ENCODE measurements at regions not wholly inside any gene's neighbourhood (a gene's known extent, or its start where the extent isn't known, plus 50 kb on each side); places are given as distances from the start of the nearest gene placed in this dataset.
"Not testable (repeated sequence)": the region's sequence is repeated elsewhere in the genome, so short reads cannot be mapped to it uniquely, and the experiment has no call there.

DNA sequence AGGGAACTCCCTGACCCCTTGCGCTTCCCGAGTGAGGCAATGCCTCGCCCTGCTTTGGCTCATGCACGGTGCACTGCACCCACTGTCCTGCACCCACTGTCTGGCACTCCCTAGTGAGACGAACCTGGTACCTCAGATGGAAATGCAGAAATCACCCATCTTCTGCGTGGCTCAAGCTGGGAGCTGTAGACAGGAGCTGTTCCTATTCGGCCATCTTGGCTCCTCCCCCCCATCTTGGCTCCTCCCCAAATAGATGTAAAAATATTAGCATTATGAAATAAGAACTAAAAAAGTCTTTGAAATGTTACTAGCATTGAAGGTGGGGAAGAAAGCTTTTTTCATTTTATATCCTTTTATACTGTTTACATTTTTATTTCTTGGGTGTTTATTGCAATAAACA, 525.9 kb upstream of the PPP2R3A start:
- not testable (repeated sequence) for TF ChIP-seq CTCF, POLR2A (IDR thresholded peaks at IDR 0.05)

Measured in uterus (tissue), 2 donors.